ENCODE measurements at regions not wholly inside any gene's neighbourhood (a gene's known extent, or its start where the extent isn't known, plus 50 kb on each side); places are given as distances from the start of the nearest gene placed in this dataset.

GRCh38 chr6:40912158-40912946, 126.7 kb downstream of the UNC5CL start:
- CTCF ChIA-PET = interaction anchor here (1.0 to 1.9 kb wide), 11 partner anchors 8 to 1047 kb away, joined by 3 to 7 read pairs (median 4); no protein-coding TSS in a partner anchor
- no peaks in the 10 kb centered on the region for H3K36me3 Mint-ChIP-seq

GRCh38 chr6:40910260-40910893, 128.6 kb downstream of the UNC5CL start:
- Mint-ChIP-seq H3K27ac (no peak overlapping the region), H3K27me3 (peaks cover 37% of the 10 kb centered on the region), H3K4me3 (no peak overlapping the region), H3K9me3 (ENCODE audit: low read depth) (no peaks in the 10 kb centered on the region), H3K36me3 (no peaks in the 10 kb centered on the region), H3K4me1 (peaks cover 11% of the 10 kb centered on the region)
- CTCF ChIA-PET = interaction anchor here (1.9 kb wide), 1 partner anchor 360 kb away, joined by 7 read pairs; no protein-coding TSS in a partner anchor
- ATAC-seq (no peak), DNase-seq (no peak)

More at GRCh38 chr6:40912158-40912946, 126.7 kb downstream of the UNC5CL start:
- ATAC-seq = peak; percentile 81
- peaks cover 40% of the 10 kb centered on the region for H3K27me3 Mint-ChIP-seq
- H3K27ac Mint-ChIP-seq = no peak overlapping the region
- no peak overlapping the region for H3K4me3 Mint-ChIP-seq
- H3K9me3 Mint-ChIP-seq (ENCODE audit: low read depth) = no peaks in the 10 kb centered on the region
- peaks cover 11% of the 10 kb centered on the region for H3K4me1 Mint-ChIP-seq
- DNase-seq = peak; percentile 69

GRCh38 chr6:40909811-40910210, 129.2 kb downstream of the UNC5CL start:
- peaks cover 39% of the 10 kb centered on the region for H3K27me3 Mint-ChIP-seq
- CTCF ChIA-PET = no interaction called here
- no peak overlapping the region for H3K4me3 Mint-ChIP-seq
- H3K27ac Mint-ChIP-seq = no peak overlapping the region
- ATAC-seq = no peak
- no peaks in the 10 kb centered on the region for H3K9me3 Mint-ChIP-seq (ENCODE audit: low read depth)
- H3K36me3 Mint-ChIP-seq = no peaks in the 10 kb centered on the region
- peaks cover 11% of the 10 kb centered on the region for H3K4me1 Mint-ChIP-seq
- no peak for DNase-seq

- Mint-ChIP-seq H3K4me3 (no peak overlapping the region), H3K27me3 (peaks cover 33% of the 10 kb centered on the region), H3K27ac (no peak overlapping the region), H3K4me1 (peaks cover 7% of the 10 kb centered on the region), H3K36me3 (no peaks in the 10 kb centered on the region), H3K9me3 (ENCODE audit: low read depth) (no peaks in the 10 kb centered on the region)
- CTCF ChIA-PET = no interaction called here
- ATAC-seq (no peak), DNase-seq (no peak)
Measured at GRCh38 chr6:40907198-40907701, 131.8 kb downstream of the UNC5CL start.

GRCh38 chr6:40906759-40907158, 132.3 kb downstream of the UNC5CL start:
- ATAC-seq = no peak
- H3K36me3 Mint-ChIP-seq = no peaks in the 10 kb centered on the region
- no peak for DNase-seq
- CTCF ChIA-PET = no interaction called here
- no peaks in the 10 kb centered on the region for H3K9me3 Mint-ChIP-seq (ENCODE audit: low read depth)
- peaks cover 6% of the 10 kb centered on the region for H3K4me1 Mint-ChIP-seq
- peaks cover 33% of the 10 kb centered on the region for H3K27me3 Mint-ChIP-seq
- H3K27ac Mint-ChIP-seq = no peak overlapping the region
- no peak overlapping the region for H3K4me3 Mint-ChIP-seq

- H3K36me3 Mint-ChIP-seq = no peaks in the 10 kb centered on the region
Measured at GRCh38 chr6:40904583-40905194, 134.3 kb downstream of the UNC5CL start.

GRCh38 chr6:40903456-40903855, 135.6 kb downstream of the UNC5CL start:
- DNase-seq (no peak), ATAC-seq (no peak)
- H3K27ac Mint-ChIP-seq = no peak overlapping the region
- H3K36me3 Mint-ChIP-seq = no peaks in the 10 kb centered on the region
- CTCF ChIA-PET = no interaction called here
- no peak overlapping the region for H3K4me3 Mint-ChIP-seq
- no peaks in the 10 kb centered on the region for H3K9me3 Mint-ChIP-seq (ENCODE audit: low read depth)
- H3K4me1 Mint-ChIP-seq = no peaks in the 10 kb centered on the region
- H3K27me3 Mint-ChIP-seq = peaks cover 28% of the 10 kb centered on the region

More at GRCh38 chr6:40904583-40905194, 134.3 kb downstream of the UNC5CL start:
- Mint-ChIP-seq H3K27me3 (peaks cover 34% of the 10 kb centered on the region), H3K4me3 (no peak overlapping the region), H3K27ac (no peak overlapping the region), H3K9me3 (ENCODE audit: low read depth) (no peaks in the 10 kb centered on the region), H3K4me1 (no peaks in the 10 kb centered on the region)
- DNase-seq = no peak
- CTCF ChIA-PET = no interaction called here
- no peak for ATAC-seq

- Mint-ChIP-seq H3K4me3 (no peak overlapping the region), H3K9me3 (ENCODE audit: low read depth) (no peaks in the 10 kb centered on the region), H3K4me1 (no peaks in the 10 kb centered on the region), H3K27ac (no peak overlapping the region), H3K36me3 (no peaks in the 10 kb centered on the region), H3K27me3 (peaks cover 19% of the 10 kb centered on the region)
- DNase-seq (no peak), ATAC-seq (no peak)
- CTCF ChIA-PET = interaction anchor here (1.5 kb wide), 1 partner anchor 11 kb away, joined by 3 read pairs; no protein-coding TSS in a partner anchor
Measured at GRCh38 chr6:40901322-40902055, 137.5 kb downstream of the UNC5CL start.

GRCh38 chr6:40900791-40901190, 138.2 kb downstream of the UNC5CL start:
- CTCF ChIA-PET = interaction anchor here (1.5 kb wide), 1 partner anchor 11 kb away, joined by 3 read pairs; no protein-coding TSS in a partner anchor
- no peaks in the 10 kb centered on the region for H3K36me3 Mint-ChIP-seq
- H3K27ac Mint-ChIP-seq = no peak overlapping the region
- ATAC-seq (no peak), DNase-seq (no peak)
- peaks cover 19% of the 10 kb centered on the region for H3K27me3 Mint-ChIP-seq
- H3K4me1 Mint-ChIP-seq = no peaks in the 10 kb centered on the region
- no peaks in the 10 kb centered on the region for H3K9me3 Mint-ChIP-seq (ENCODE audit: low read depth)
- no peak overlapping the region for H3K4me3 Mint-ChIP-seq

GRCh38 chr6:40899684-40900155, 139.3 kb downstream of the UNC5CL start:
- no peaks in the 10 kb centered on the region for H3K36me3 Mint-ChIP-seq

GRCh38 chr6:40898073-40898472, 140.9 kb downstream of the UNC5CL start:
- ATAC-seq (no peak), DNase-seq (no peak)
- H3K27ac Mint-ChIP-seq = no peak overlapping the region
- H3K36me3 Mint-ChIP-seq = no peaks in the 10 kb centered on the region
- CTCF ChIA-PET = no interaction called here
- no peaks in the 10 kb centered on the region for H3K4me1 Mint-ChIP-seq
- H3K27me3 Mint-ChIP-seq = peaks cover 18% of the 10 kb centered on the region
- no peaks in the 10 kb centered on the region for H3K9me3 Mint-ChIP-seq (ENCODE audit: low read depth)
- no peak overlapping the region for H3K4me3 Mint-ChIP-seq

More at GRCh38 chr6:40899684-40900155, 139.3 kb downstream of the UNC5CL start:
- Mint-ChIP-seq H3K4me1 (no peaks in the 10 kb centered on the region), H3K27ac (no peak overlapping the region), H3K27me3 (peaks cover 19% of the 10 kb centered on the region), H3K9me3 (ENCODE audit: low read depth) (no peaks in the 10 kb centered on the region), H3K4me3 (no peak overlapping the region)
- CTCF ChIA-PET = interaction anchor here (1.5 kb wide), 1 partner anchor 13 kb away, joined by 3 read pairs; no protein-coding TSS in a partner anchor
- no peak for DNase-seq
- no peak for ATAC-seq

- H3K4me1 Mint-ChIP-seq = no peaks in the 10 kb centered on the region
- H3K27ac Mint-ChIP-seq = no peak overlapping the region
- no peaks in the 10 kb centered on the region for H3K9me3 Mint-ChIP-seq (ENCODE audit: low read depth)
- peaks cover 18% of the 10 kb centered on the region for H3K27me3 Mint-ChIP-seq
- DNase-seq (no peak), ATAC-seq (no peak)
- no peaks in the 10 kb centered on the region for H3K36me3 Mint-ChIP-seq
- CTCF ChIA-PET = no interaction called here
- no peak overlapping the region for H3K4me3 Mint-ChIP-seq
Measured at GRCh38 chr6:40897390-40898003, 141.5 kb downstream of the UNC5CL start.

All from activated CD8-positive, alpha-beta memory T cell treated with anti-CD3 and anti-CD28 coated beads, Interleukin-2, amount 10 ng/mL, durations not matched to agents 7 days and 5 days (primary cell).